Stimulated activated CD4-positive, alpha-beta T cell treated with anti-CD3 and anti-CD28 coated beads, Interleukin-1b, Interleukin-23, amount 100 ng/mL, for 1 hour (primary cell): ENCODE measurements at regions not wholly inside any gene's neighbourhood (a gene's known extent, or its start where the extent isn't known, plus 50 kb on each side); places are given as distances from the start of the nearest gene placed in this dataset.

Experiments
- DNase-seq, 2 donors: peaks; one replicate each; pipeline ENCODE4 v3.0.0-alpha.2; 2020; ENCODE audit warnings: low read depth in 2 of 2

- DNase-seq, result no peak
Measured at GRCh38 chr7:36006636-36007229, 146.3 kb upstream of the EEPD1 start.

- DNase-seq, result no peak
Measured at GRCh38 chr7:36010656-36011587, 142.1 kb upstream of the EEPD1 start.

GRCh38 chr7:36011588-36011965, 141.5 kb upstream of the EEPD1 start:
- DNase-seq, result no peak

GRCh38 chr7:36013246-36014014, 139.6 kb upstream of the EEPD1 start:
- DNase-seq, result no peak

GRCh38 chr7:36014961-36015360, 138.1 kb upstream of the EEPD1 start:
- no peak for DNase-seq

- DNase-seq, result no peak
Measured at GRCh38 chr7:36015733-36016132, 137.3 kb upstream of the EEPD1 start.

- no peak for DNase-seq
Measured at GRCh38 chr7:36016648-36017047, 136.4 kb upstream of the EEPD1 start.

GRCh38 chr7:36017111-36017510, 135.9 kb upstream of the EEPD1 start:
- no peak for DNase-seq

GRCh38 chr7:36018816-36019484, 134.1 kb upstream of the EEPD1 start:
- no peak for DNase-seq

GRCh38 chr7:36019538-36019937, 133.5 kb upstream of the EEPD1 start:
- no peak for DNase-seq

GRCh38 chr7:36019980-36020379, 133.1 kb upstream of the EEPD1 start:
- no peak for DNase-seq

GRCh38 chr7:36021367-36021766, 131.7 kb upstream of the EEPD1 start:
- DNase-seq, result no peak

GRCh38 chr7:36021917-36022550, 131.0 kb upstream of the EEPD1 start:
- no peak for DNase-seq

GRCh38 chr7:36023033-36023560, 130.0 kb upstream of the EEPD1 start:
- no peak for DNase-seq

GRCh38 chr7:36025190-36025589, 127.9 kb upstream of the EEPD1 start:
- DNase-seq, result no peak

- DNase-seq, result no peak
Measured at GRCh38 chr7:36029311-36029710, 123.7 kb upstream of the EEPD1 start.

- DNase-seq, result no peak
Measured at GRCh38 chr7:36029853-36030515, 123.1 kb upstream of the EEPD1 start.

GRCh38 chr7:36032361-36032818, 120.7 kb upstream of the EEPD1 start:
- DNase-seq, result no peak

- no peak for DNase-seq
Measured at GRCh38 chr7:36034020-36034419, 119.0 kb upstream of the EEPD1 start.

- DNase-seq, result no peak
Measured at GRCh38 chr7:36035186-36035585, 117.9 kb upstream of the EEPD1 start.

- no peak for DNase-seq
Measured at GRCh38 chr7:36036590-36036989, 116.5 kb upstream of the EEPD1 start.
